Suprapubic skin (tissue), 4 donors: ENCODE measurements at regions not wholly inside any gene's neighbourhood (a gene's known extent, or its start where the extent isn't known, plus 50 kb on each side); places are given as distances from the start of the nearest gene placed in this dataset.
A peak's percentile ranks its signal among the peaks of the same experiment; 100 is the strongest.

Source experiments
- DNase-seq, 2 donors: peaks; one replicate each; pipeline ENCODE4 v3.0.0-alpha.2; 2019; ENCODE audit warnings: low spot score in 2 of 2
- H3K27ac ChIP-seq: fragments of 200-600 bp; sonication (generic); one replicate; pipeline ENCODE4 v1.5.1; 2019
- H3K27me3 ChIP-seq: fragments of 200-600 bp; sonication (generic); one replicate; pipeline ENCODE4 v1.5.1; 2019
- H3K36me3 ChIP-seq: fragments of 200-600 bp; sonication (generic); one replicate; pipeline ENCODE4 v1.5.1; 2019
- H3K4me1 ChIP-seq: fragments of 200-600 bp; sonication (generic); one replicate; pipeline ENCODE4 v1.5.1; 2019
- H3K4me3 ChIP-seq: fragments of 200-600 bp; sonication (generic); one replicate; pipeline ENCODE4 v1.5.1; 2019; ENCODE audit warnings: mild to moderate bottlenecking
- H3K9me3 ChIP-seq: fragments of 200-600 bp; sonication (generic); one replicate; pipeline ENCODE4 v1.5.1; 2019
- EP300 ChIP-seq: sonication (generic); formaldehyde crosslinking; IDR thresholded peaks from one replicate; pipeline ENCODE4 v1.6.1; 2017; ENCODE audit warnings: antibody characterized with exemption
- POLR2A ChIP-seq, 2 donors: fragments of 450-650 bp; IDR thresholded peaks; one replicate each; pipeline ENCODE4 v1.6.1; 2017; ENCODE audit warnings: antibody characterized with exemption in 2 of 2, mild to moderate bottlenecking in 2 of 2, moderate library complexity in 2 of 2
- POLR2AphosphoS5 ChIP-seq, 3 donors: sonication (generic); formaldehyde crosslinking; IDR thresholded peaks; one replicate each; pipeline ENCODE4 v1.6.1; 2017; ENCODE audit warnings: antibody characterized with exemption in 3 of 3
- WGBS: methylation state at CpG from one replicate; pipeline ENCODE4 v1.1.5; 2018; 5-methylcytosine and 5-hydroxymethylcytosine counted together
- TF ChIP-seq, protein P1 (sequence below), 2 donors: fragments of 200-600 bp in 1 of 2; fragments of 450-650 bp in 1 of 2; sonication (generic) in 1 of 2; IDR thresholded peaks; one replicate each; pipeline ENCODE4 v1.5.1; 2016 to 2019; ENCODE audit warnings: antibody characterized with exemption in 2 of 2, mild to moderate bottlenecking in 1 of 2, moderate library complexity in 1 of 2

DNA sequence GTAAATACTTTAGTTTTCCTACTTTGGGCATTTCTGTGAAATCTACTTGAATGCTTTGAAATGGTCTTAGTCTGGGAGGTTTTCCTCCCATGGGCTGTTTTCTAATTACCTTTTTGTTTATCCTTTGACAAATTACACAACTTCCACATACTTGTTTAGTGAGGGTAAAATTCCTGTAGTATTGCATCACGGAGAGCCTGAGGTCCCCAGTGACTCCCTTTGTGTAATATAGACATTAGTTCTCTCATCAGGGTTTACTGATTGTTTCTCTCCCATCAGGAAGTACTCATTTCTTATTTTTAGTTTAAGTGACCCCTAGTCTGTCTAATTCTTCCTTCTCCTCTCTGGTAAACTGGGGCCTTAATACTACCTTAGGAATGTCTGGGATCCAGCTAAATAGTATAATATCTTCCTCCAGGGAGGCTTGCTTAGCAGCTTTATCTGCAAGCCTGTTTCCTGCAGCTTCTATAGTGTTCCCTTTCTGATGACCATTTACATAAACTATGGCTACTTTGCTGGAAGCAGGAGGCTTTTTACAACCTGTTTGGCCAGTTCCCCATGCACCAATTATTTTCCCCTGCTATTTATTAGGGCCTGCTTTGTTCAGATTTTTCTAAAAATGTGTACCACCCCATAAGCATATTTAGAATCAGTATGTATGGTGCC is 87.2 kb upstream of the XCR1 start:
- WGBS: 15% methylated on average over 1 of the region's 1 CpG
- H3K4me1 ChIP-seq: peaks cover 13% of the 10 kb centered on the region
- H3K9me3 ChIP-seq: no peaks in the 10 kb centered on the region
- TF ChIP-seq POLR2AphosphoS5 (IDR thresholded peaks at IDR 0.05): peak in 1 of 3 donors; percentile 73
- no peak for TF ChIP-seq EP300
- no peak for TF ChIP-seq POLR2A (IDR thresholded peaks at IDR 0.05)
- H3K27ac ChIP-seq: peak overlapping the region; percentile 44
- no peaks in the 10 kb centered on the region for H3K27me3 ChIP-seq
- no peaks in the 10 kb centered on the region for H3K36me3 ChIP-seq
- DNase-seq: no peak
- H3K4me3 ChIP-seq: no peak overlapping the region

DNA sequence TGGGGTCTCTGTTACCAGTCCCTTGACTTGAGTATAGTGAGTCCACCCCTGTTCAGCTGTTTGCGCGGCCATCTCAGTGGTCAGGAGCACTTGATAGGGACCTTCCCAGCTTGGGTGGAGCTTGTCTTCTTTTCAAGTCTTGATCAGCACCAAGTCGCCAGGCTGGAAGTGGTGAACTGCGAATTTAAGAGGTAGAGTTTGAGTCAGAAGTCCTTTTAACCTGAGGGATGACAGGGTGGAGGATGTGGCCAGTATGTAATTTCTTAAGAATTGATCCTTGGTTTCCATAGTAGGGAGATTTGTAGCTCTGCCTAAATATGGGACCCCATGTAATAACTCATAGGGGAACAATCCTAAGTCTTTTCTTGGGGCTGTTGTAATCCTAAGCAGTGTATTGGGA is 86.3 kb upstream of the XCR1 start:
- Histone ChIP-seq H3K4me3 (no peak overlapping the region), H3K27me3 (no peaks in the 10 kb centered on the region), H3K9me3 (no peaks in the 10 kb centered on the region), H3K4me1 (peaks cover 13% of the 10 kb centered on the region), H3K27ac (peak overlapping the region; percentile 44), H3K36me3 (no peaks in the 10 kb centered on the region)
- 99% methylated on average over 4 of the region's 4 CpGs for WGBS
- no peak for DNase-seq
- TF ChIP-seq EP300: no peak
- no peak for TF ChIP-seq POLR2AphosphoS5 (IDR thresholded peaks at IDR 0.05)
- TF ChIP-seq, protein P1, sequence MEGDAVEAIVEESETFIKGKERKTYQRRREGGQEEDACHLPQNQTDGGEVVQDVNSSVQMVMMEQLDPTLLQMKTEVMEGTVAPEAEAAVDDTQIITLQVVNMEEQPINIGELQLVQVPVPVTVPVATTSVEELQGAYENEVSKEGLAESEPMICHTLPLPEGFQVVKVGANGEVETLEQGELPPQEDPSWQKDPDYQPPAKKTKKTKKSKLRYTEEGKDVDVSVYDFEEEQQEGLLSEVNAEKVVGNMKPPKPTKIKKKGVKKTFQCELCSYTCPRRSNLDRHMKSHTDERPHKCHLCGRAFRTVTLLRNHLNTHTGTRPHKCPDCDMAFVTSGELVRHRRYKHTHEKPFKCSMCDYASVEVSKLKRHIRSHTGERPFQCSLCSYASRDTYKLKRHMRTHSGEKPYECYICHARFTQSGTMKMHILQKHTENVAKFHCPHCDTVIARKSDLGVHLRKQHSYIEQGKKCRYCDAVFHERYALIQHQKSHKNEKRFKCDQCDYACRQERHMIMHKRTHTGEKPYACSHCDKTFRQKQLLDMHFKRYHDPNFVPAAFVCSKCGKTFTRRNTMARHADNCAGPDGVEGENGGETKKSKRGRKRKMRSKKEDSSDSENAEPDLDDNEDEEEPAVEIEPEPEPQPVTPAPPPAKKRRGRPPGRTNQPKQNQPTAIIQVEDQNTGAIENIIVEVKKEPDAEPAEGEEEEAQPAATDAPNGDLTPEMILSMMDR (IDR thresholded peaks at IDR 0.05): no peak
- TF ChIP-seq POLR2A (IDR thresholded peaks at IDR 0.05): no peak

DNA sequence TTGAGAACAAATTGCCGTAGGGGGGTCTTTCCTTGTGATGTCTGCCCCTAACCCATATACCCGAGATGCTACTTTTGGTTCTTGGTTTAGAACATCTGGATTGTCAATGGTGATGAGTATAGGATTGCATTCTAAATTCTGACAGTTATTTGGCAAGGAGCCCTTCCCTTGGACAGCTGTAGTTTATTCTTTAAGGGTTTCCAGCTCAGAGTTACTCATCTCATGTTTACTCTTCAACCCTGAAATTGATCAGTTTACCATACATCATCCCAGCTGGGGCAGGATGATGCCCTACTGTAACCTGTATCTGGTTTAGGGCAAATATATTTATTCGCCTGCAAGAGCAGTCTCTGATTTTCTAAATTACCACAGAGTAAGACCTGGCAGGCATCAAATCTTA is 85.7 kb upstream of the XCR1 start:
- no peaks in the 10 kb centered on the region for H3K9me3 ChIP-seq
- TF ChIP-seq, protein P1 (IDR thresholded peaks at IDR 0.05): no peak
- TF ChIP-seq POLR2A (IDR thresholded peaks at IDR 0.05) (no peak), EP300 (no peak), POLR2AphosphoS5 (IDR thresholded peaks at IDR 0.05) (no peak)
- no peaks in the 10 kb centered on the region for H3K36me3 ChIP-seq
- H3K4me1 ChIP-seq: peaks cover 13% of the 10 kb centered on the region
- no peak for DNase-seq
- H3K27me3 ChIP-seq: no peaks in the 10 kb centered on the region
- 94% methylated on average over 3 of the region's 3 CpGs for WGBS
- no peak overlapping the region for H3K4me3 ChIP-seq
- no peak overlapping the region for H3K27ac ChIP-seq

DNA sequence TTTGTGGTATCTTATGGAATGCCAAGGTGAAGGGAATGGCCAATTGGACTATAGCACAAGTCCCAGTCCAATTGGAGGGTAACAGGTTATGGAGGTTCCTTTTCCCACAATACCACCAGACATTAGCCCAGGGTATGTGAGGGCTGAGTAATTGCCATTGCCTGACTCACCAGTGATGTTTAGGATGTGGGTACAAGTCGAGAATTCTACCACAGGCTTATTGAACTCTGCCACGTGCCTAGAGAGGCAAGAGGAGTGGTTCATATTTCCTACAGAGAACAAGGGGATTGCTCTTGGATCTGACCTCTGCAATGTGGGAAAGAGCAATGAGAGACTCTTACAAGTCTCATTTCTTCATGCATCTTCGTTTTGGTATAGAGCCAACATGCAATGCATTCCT is 85.0 kb upstream of the XCR1 start:
- no peak for TF ChIP-seq POLR2AphosphoS5 (IDR thresholded peaks at IDR 0.05)
- H3K4me1 ChIP-seq: peaks cover 13% of the 10 kb centered on the region
- H3K4me3 ChIP-seq: no peak overlapping the region
- H3K36me3 ChIP-seq: no peaks in the 10 kb centered on the region
- no peaks in the 10 kb centered on the region for H3K9me3 ChIP-seq
- DNase-seq: no peak
- H3K27ac ChIP-seq: no peak overlapping the region
- 85% methylated on average over 3 of the region's 3 CpGs for WGBS
- no peaks in the 10 kb centered on the region for H3K27me3 ChIP-seq

DNA sequence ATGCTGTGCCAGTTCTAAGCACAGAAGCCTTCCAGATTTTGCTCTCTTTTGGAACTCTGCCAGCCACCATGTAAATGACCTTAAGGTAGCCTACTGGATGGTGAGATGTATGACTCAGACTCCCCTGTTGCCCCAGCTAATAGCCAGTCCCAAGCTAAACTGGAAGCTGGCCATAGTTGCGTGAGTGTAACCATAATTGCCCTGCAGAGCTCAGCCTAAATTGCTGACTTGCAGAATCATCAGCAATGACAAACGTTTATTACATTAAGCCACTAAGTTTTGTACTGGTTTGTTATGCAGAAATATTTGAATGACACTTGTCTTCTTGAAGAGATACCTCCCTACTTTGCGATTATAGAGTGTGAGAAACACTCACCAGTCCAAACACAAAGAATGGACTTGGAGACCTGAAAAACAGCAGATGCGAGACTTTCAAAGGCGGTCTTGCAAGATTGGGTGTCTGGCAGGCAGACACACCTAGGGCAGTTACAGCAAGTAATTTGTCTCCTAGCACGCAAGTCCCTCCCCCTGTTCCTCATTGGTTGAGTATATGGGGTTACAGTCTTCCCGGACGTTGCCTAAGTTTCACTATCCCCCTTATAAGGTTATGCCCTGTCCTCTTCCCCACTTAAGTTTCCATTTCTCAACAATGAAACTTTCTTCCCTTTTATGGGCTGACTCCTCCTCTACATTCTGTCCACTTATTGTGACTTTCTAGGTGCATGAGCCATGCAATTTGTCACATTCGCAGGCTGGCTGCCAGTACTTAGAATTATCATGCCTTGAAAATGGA is 83.6 kb upstream of the XCR1 start:
- Histone ChIP-seq H3K4me3 (no peak overlapping the region), H3K4me1 (peaks cover 13% of the 10 kb centered on the region), H3K36me3 (no peaks in the 10 kb centered on the region), H3K9me3 (no peaks in the 10 kb centered on the region), H3K27me3 (no peaks in the 10 kb centered on the region), H3K27ac (no peak overlapping the region)
- TF ChIP-seq POLR2AphosphoS5 (IDR thresholded peaks at IDR 0.05) (no peak), EP300 (no peak), POLR2A (IDR thresholded peaks at IDR 0.05) (no peak)
- TF ChIP-seq, protein P1 (IDR thresholded peaks at IDR 0.05): no peak
- DNase-seq: no peak
- WGBS: 51% methylated on average over 9 of the region's 9 CpGs

DNA sequence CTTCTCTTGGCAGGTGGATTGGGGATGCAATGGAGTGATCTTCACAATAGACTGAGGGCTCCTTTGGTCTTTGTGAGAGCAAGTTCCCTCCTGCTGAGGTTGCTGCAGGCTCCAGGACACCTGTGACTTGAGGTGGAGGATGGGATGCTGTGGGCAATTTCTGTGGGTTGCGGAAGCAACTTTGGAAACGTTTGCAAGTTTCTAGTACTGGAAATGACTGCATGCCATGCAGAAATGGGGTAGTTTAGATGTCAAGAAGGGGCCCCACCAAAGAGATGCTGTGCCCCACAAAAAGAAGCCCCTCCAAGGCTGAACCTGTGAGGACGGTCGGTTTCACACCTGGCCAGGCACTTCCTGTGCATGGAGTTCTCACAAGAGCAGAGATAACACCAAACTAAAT is 80.4 kb upstream of the XCR1 start:
- Histone ChIP-seq H3K4me3 (no peak overlapping the region), H3K27ac (no peak overlapping the region), H3K4me1 (peaks cover 13% of the 10 kb centered on the region), H3K9me3 (no peaks in the 10 kb centered on the region), H3K27me3 (no peaks in the 10 kb centered on the region), H3K36me3 (no peaks in the 10 kb centered on the region)
- TF ChIP-seq, protein P1 (IDR thresholded peaks at IDR 0.05): no peak
- TF ChIP-seq POLR2AphosphoS5 (IDR thresholded peaks at IDR 0.05): no peak
- TF ChIP-seq POLR2A (IDR thresholded peaks at IDR 0.05): no peak
- no peak for TF ChIP-seq EP300
- DNase-seq: no peak
- 77% methylated on average over 4 of the region's 4 CpGs for WGBS
